SH-SY5Y (cell line): ENCODE measurements at regions not wholly inside any gene's neighbourhood (a gene's known extent, or its start where the extent isn't known, plus 50 kb on each side); places are given as distances from the start of the nearest gene placed in this dataset.

Experiments used
- GATA2 ChIP-seq: IDR thresholded peaks from 2 replicates; pipeline ENCODE4 v1.6.1; 2011; ENCODE audit warnings: mild to moderate bottlenecking, low read depth, low read length
- GATA3 ChIP-seq: IDR thresholded peaks from 2 replicates; pipeline ENCODE4 v1.6.1; 2011; ENCODE audit warnings: low read depth, mild to moderate bottlenecking, low read length, moderate library complexity

- no peak for TF ChIP-seq GATA3
- no peak for TF ChIP-seq GATA2
Measured at GRCh38 chr1:101175886-101176285, 60.9 kb upstream of the S1PR1 start.
